A673 (cell line): ENCODE measurements at regions not wholly inside any gene's neighbourhood (a gene's known extent, or its start where the extent isn't known, plus 50 kb on each side); places are given as distances from the start of the nearest gene placed in this dataset.
A peak's percentile ranks its signal among the peaks of the same experiment; 100 is the strongest.

Source experiments
- BruUV-seq: library from RNA; stranded (reverse); fragments of 400-500 nt; replicated peaks from 2 replicates; lab custom pipeline; 2021; lab: Mats Ljungman, UMichigan
- CTCF ChIA-PET: fragments of 300-600 bp; sonication (Branson Sonifier 250); formaldehyde crosslinking; loops from one replicate; lab custom pipeline; 2022; ENCODE audit warnings: antibody characterized with exemption; lab: Charles Lee
- POLR2A ChIA-PET: fragments of 300-600 bp; sonication (Branson Sonifier 250); formaldehyde crosslinking; loops from one replicate; lab custom pipeline; 2022; ENCODE audit warnings: antibody characterized with exemption; ENCODE audit not compliant: low non-redundant PET; lab: Charles Lee
- DNase-seq: peaks from one replicate; pipeline ENCODE4 v3.0.0-alpha.2; 2015; ENCODE audit warnings: low spot score
- H3K27ac ChIP-seq: fragments of 200-600 bp; sonication (generic); 2 replicates; pipeline ENCODE4 v1.5.1; 2016; ENCODE audit warnings: mixed run types, low read depth, mild to moderate bottlenecking, mixed read lengths, antibody characterized with exemption, low read length; ENCODE audit not compliant: poor library complexity, severe bottlenecking
- H3K27me3 ChIP-seq: fragments of 200-600 bp; sonication (generic); replicated peaks from 2 replicates; pipeline ENCODE4 v1.6.1; 2017; ENCODE audit warnings: mixed run types, low read depth, mild to moderate bottlenecking, mixed read lengths, antibody characterized with exemption, low read length; ENCODE audit not compliant: insufficient read depth, poor library complexity
- H3K36me3 ChIP-seq: fragments of 200-600 bp; sonication (generic); 2 replicates; pipeline ENCODE4 v1.6.1; 2016; ENCODE audit warnings: mixed run types, mild to moderate bottlenecking, mixed read lengths, antibody characterized with exemption, low read length; ENCODE audit not compliant: insufficient read depth, poor library complexity, severe bottlenecking
- H3K4me1 ChIP-seq: fragments of 200-600 bp; sonication (generic); 2 replicates; pipeline ENCODE4 v1.6.1; 2017; ENCODE audit warnings: mixed run types, mild to moderate bottlenecking, mixed read lengths, antibody characterized with exemption, low read length; ENCODE audit not compliant: insufficient read depth, poor library complexity, severe bottlenecking
- H3K4me3 ChIP-seq: fragments of 200-600 bp; sonication (generic); 2 replicates; pipeline ENCODE4 v1.5.1; 2016; ENCODE audit warnings: low read depth, mixed run types, mild to moderate bottlenecking, mixed read lengths, low read length; ENCODE audit not compliant: poor library complexity, severe bottlenecking
- H3K9me3 ChIP-seq: fragments of 200-600 bp; sonication (generic); 2 replicates; pipeline ENCODE4 v1.6.1; 2016; ENCODE audit warnings: mixed run types, low read depth, mild to moderate bottlenecking, mixed read lengths, antibody characterized with exemption, low read length; ENCODE audit not compliant: poor library complexity, severe bottlenecking
- CTCF ChIP-seq: fragments of 300-800, 200-600 bp; sonication (generic); conservative IDR thresholded peaks from 2 replicates; pipeline ENCODE4 v1.5.1; 2017; ENCODE audit warnings: low read depth, mild to moderate bottlenecking, antibody characterized with exemption, low read length, moderate library complexity, mixed read lengths
- EZH2 ChIP-seq: fragments of 200-600 bp; sonication (generic); IDR thresholded peaks from 2 replicates; pipeline ENCODE4 v1.6.1; 2017; ENCODE audit warnings: borderline replicate concordance, low read depth, mild to moderate bottlenecking, mixed read lengths, antibody characterized with exemption, low read length; ENCODE audit not compliant: poor library complexity, severe bottlenecking
- intact Hi-C: fragments of 100-400 bp; cut with micrococcal nuclease; formaldehyde crosslinking; loops from one replicate; pipeline ENCODE4 v1.10.0; 2022; ENCODE audit not compliant: unreplicated experiment

GRCh38 chr11:130668751-130669150, 220.3 kb downstream of the ADAMTS15 start:
- ChIA-PET CTCF (no interaction called here), POLR2A (no interaction called here)
- no TSS peak for BruUV-seq

GRCh38 chr11:130670200-130670599, 221.8 kb downstream of the ADAMTS15 start:
- Histone ChIP-seq H3K4me3 (no peak overlapping the region), H3K27me3 (no peaks in the 10 kb centered on the region), H3K36me3 (no peaks in the 10 kb centered on the region), H3K4me1 (no peaks in the 10 kb centered on the region), H3K27ac (no peak overlapping the region), H3K9me3 (no peaks in the 10 kb centered on the region)
- TF ChIP-seq EZH2 (no peak), CTCF (no peak)
- intact Hi-C loops, result no loop called here
- POLR2A ChIA-PET, result no interaction called here
- CTCF ChIA-PET, result no interaction called here
- DNase-seq, result no peak
- no TSS peak for BruUV-seq

More at GRCh38 chr11:130668751-130669150, 220.3 kb downstream of the ADAMTS15 start:
- H3K36me3 ChIP-seq, result no peaks in the 10 kb centered on the region
- H3K27me3 ChIP-seq, result no peaks in the 10 kb centered on the region
- H3K27ac ChIP-seq, result no peak overlapping the region
- no peak overlapping the region for H3K4me3 ChIP-seq
- H3K9me3 ChIP-seq, result no peaks in the 10 kb centered on the region
- TF ChIP-seq CTCF (no peak), EZH2 (no peak)
- no peaks in the 10 kb centered on the region for H3K4me1 ChIP-seq
- intact Hi-C loops, result no loop called here
- peak; percentile 15 for DNase-seq

DNA sequence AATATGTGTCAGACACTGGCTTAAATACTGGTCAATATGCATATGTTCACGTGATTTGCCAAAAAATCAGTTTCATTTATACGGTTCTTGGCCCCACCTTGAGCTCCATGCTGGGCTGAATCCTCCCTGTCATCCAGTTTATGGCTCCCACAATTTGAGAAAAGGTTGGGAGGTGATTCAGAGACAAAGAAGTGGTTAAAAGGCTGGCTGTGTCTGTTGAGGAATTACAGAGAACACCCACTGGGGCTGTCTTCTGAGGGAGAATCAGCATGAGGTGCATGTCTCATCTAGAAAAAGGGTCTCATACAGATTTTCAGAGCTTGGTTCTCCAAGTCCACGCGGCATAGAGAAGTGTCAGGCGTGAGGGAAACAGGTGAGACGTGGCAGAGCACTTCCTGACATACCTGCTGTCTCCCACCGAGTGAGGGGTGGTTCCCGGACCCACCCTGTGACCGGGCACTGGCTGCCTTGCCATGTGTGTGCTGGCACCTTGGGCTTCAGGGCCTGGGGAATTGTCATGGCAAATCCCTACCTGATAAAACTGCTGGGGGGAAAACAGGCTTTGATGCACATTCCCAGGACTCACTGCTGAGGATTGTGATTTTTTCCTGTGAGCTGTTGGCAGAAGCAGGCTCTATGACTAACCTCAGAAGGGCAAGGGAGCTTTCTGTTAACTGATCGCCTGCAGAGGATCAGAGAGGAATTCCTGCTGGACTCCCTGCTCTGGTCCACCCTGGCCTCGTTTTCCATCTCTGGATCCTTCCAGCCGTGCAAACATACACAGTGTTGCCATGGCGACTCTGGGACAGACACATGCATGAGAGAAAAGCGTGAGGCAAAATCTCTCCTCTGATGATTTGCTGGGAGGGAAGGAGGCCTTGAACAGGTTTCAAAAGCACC, 223.6 kb downstream of the ADAMTS15 start:
- Histone ChIP-seq H3K36me3 (no peaks in the 10 kb centered on the region), H3K4me3 (no peak overlapping the region), H3K9me3 (no peaks in the 10 kb centered on the region), H3K27ac (no peak overlapping the region), H3K4me1 (no peaks in the 10 kb centered on the region), H3K27me3 (no peaks in the 10 kb centered on the region)
- intact Hi-C loops, result no loop called here
- no TSS peak for BruUV-seq
- DNase-seq, result peak; percentile 16
- CTCF ChIA-PET, result no interaction called here
- POLR2A ChIA-PET, result no interaction called here
- no peak for TF ChIP-seq CTCF
- TF ChIP-seq EZH2, result no peak
